Large intestine (tissue), 3 donors: ENCODE measurements at regions not wholly inside any gene's neighbourhood (a gene's known extent, or its start where the extent isn't known, plus 50 kb on each side); places are given as distances from the start of the nearest gene placed in this dataset.
"Not testable (repeated sequence)": the region's sequence is repeated elsewhere in the genome, so short reads cannot be mapped to it uniquely, and the experiment has no call there.

Source experiments
- DNase-seq, 2 donors: peaks; one replicate each; pipeline versions ENCODE4 v3.0.0 to v3.0.0-alpha.2; 2013
- H3K27ac ChIP-seq: one replicate; pipeline ENCODE4 v1.5.1; 2013; ENCODE audit warnings: low read length
- H3K27me3 ChIP-seq: 2 replicates; pipeline ENCODE4 v1.6.1; 2013; ENCODE audit warnings: low read length; ENCODE audit not compliant: control insufficient read depth, insufficient read depth
- H3K36me3 ChIP-seq: 2 replicates; pipeline ENCODE4 v1.6.1; 2013; ENCODE audit warnings: low read length; ENCODE audit not compliant: control insufficient read depth, insufficient read depth
- H3K4me1 ChIP-seq: one replicate; pipeline ENCODE4 v1.6.1; 2013; ENCODE audit warnings: low read length; ENCODE audit not compliant: control insufficient read depth, insufficient read depth
- H3K4me3 ChIP-seq: one replicate; pipeline ENCODE4 v1.5.1; 2013; ENCODE audit warnings: low read length
- H3K9me3 ChIP-seq: one replicate; pipeline ENCODE4 v1.6.1; 2013; ENCODE audit warnings: mild to moderate bottlenecking, low read depth, low read length, moderate library complexity; ENCODE audit not compliant: control insufficient read depth
- WGBS: methylation state at CpG from one replicate; pipeline ENCODE4 v1.1.5; 2013; ENCODE audit warnings: low lambda C conversion rate; ENCODE audit not compliant: insufficient coverage; 5-methylcytosine and 5-hydroxymethylcytosine counted together

- H3K4me3 ChIP-seq, H3K4me1 ChIP-seq, H3K36me3 ChIP-seq, H3K27ac ChIP-seq, DNase-seq, H3K27me3 ChIP-seq, H3K9me3 ChIP-seq: not testable (repeated sequence)
- WGBS: no CpG with 5 or more reads among the region's 10 CpGs
These were observed 3995.2 kb upstream of the TPTE start for GRCh38 chr21:6526213-6526612.

- not testable (repeated sequence) for H3K4me3 ChIP-seq, H3K27me3 ChIP-seq, H3K9me3 ChIP-seq, H3K27ac ChIP-seq, H3K4me1 ChIP-seq, H3K36me3 ChIP-seq, DNase-seq
- WGBS: no CpG with 5 or more reads among the region's 8 CpGs
These were observed 3990.7 kb upstream of the TPTE start for GRCh38 chr21:6530655-6531054.

DNA sequence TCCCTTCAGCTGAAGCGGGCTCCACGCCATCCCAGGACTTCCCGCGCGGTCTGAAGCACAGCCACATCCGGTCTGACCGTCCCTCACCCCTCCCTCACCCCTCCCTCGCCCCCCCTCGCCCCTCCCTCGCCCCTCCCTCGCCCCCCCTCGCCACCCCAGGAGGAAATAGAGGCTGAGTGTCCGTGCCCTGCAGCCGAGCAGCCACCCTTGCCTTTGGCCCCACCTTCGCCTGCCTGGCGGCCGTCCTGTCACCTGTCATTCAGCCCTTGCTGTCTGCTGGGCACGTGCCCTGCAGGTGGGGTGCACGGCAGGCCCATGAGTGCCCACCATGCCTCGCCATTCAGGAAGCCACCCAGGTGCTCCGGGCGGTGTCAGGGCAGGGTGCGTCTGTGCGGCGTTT lies 3988.1 kb upstream of the TPTE start:
- not testable (repeated sequence) for H3K27me3 ChIP-seq, DNase-seq, H3K27ac ChIP-seq, H3K9me3 ChIP-seq, H3K36me3 ChIP-seq, H3K4me3 ChIP-seq, H3K4me1 ChIP-seq
- WGBS: no CpG with 5 or more reads among the region's 25 CpGs

- H3K27me3 ChIP-seq, H3K9me3 ChIP-seq, DNase-seq, H3K4me1 ChIP-seq, H3K36me3 ChIP-seq, H3K27ac ChIP-seq, H3K4me3 ChIP-seq: not testable (repeated sequence)
- WGBS: no CpG with 5 or more reads among the region's 12 CpGs
These were observed 3983.1 kb upstream of the TPTE start for GRCh38 chr21:6538320-6538719.

GRCh38 chr21:6539688-6540087 lies 3981.7 kb upstream of the TPTE start:
- WGBS: no CpG with 5 or more reads among the region's 7 CpGs
- not testable (repeated sequence) for DNase-seq, H3K27me3 ChIP-seq, H3K9me3 ChIP-seq, H3K4me1 ChIP-seq, H3K4me3 ChIP-seq, H3K36me3 ChIP-seq, H3K27ac ChIP-seq

DNA sequence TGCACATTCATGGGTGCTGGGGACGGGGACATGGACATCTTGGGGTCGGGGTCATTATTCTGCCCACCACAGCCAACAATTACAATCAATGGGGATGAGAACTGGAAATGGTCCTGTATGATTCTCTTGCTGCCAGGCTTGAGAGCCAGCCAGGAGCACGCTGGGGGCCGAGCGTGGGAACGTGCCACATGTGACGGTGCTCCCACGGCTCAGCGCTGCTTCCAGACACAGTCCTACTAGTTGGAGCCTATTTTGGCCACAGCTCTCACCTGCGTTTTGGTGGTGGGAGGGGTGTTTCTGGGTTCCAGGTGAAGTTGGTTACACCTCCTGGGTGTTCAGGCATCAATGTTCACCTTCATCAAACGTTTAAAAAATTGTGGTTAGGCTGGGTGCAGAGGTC lies 3980.3 kb upstream of the TPTE start:
- H3K4me1 ChIP-seq, H3K9me3 ChIP-seq, H3K36me3 ChIP-seq, H3K27me3 ChIP-seq, DNase-seq, H3K27ac ChIP-seq, H3K4me3 ChIP-seq: not testable (repeated sequence)
- no CpG with 5 or more reads among the region's 11 CpGs for WGBS

GRCh38 chr21:6545288-6545687 lies 3976.1 kb upstream of the TPTE start:
- H3K27me3 ChIP-seq, H3K36me3 ChIP-seq, H3K27ac ChIP-seq, H3K4me1 ChIP-seq, DNase-seq, H3K4me3 ChIP-seq, H3K9me3 ChIP-seq: not testable (repeated sequence)
- WGBS: no CpG with 5 or more reads among the region's 33 CpGs

DNA sequence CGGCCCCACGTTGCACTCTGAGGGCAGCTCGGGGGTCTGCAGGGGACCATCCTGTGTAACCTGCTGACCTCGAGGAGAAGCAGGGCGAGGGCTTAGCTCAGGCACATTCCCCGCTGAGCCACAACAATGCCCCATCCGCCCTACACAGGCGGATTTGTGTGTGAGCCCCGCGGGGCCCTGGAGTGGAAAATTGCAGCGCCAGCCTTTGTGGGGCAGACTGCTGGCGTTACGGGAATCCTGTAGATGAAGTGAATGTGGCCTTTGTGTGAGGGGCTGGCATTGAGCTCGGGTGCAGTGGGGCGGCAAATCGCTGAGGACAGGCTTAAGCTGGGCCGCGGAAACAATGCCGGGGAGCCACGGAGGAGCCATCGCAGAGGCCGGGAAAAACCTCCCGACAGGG lies 3970.3 kb upstream of the TPTE start:
- not testable (repeated sequence) for H3K4me3 ChIP-seq, H3K4me1 ChIP-seq, DNase-seq, H3K27me3 ChIP-seq, H3K27ac ChIP-seq, H3K36me3 ChIP-seq, H3K9me3 ChIP-seq
- no CpG with 5 or more reads among the region's 23 CpGs for WGBS

GRCh38 chr21:6553505-6554376 lies 3967.6 kb upstream of the TPTE start:
- not testable (repeated sequence) for H3K4me1 ChIP-seq, H3K36me3 ChIP-seq, H3K9me3 ChIP-seq, H3K27me3 ChIP-seq, H3K4me3 ChIP-seq, DNase-seq, H3K27ac ChIP-seq
- WGBS: no CpG with 5 or more reads among the region's 24 CpGs

GRCh38 chr21:6554377-6554864 lies 3967.0 kb upstream of the TPTE start:
- H3K27me3 ChIP-seq, DNase-seq, H3K27ac ChIP-seq, H3K36me3 ChIP-seq, H3K4me1 ChIP-seq, H3K9me3 ChIP-seq, H3K4me3 ChIP-seq: not testable (repeated sequence)
- WGBS: no CpG with 5 or more reads among the region's 9 CpGs

DNA sequence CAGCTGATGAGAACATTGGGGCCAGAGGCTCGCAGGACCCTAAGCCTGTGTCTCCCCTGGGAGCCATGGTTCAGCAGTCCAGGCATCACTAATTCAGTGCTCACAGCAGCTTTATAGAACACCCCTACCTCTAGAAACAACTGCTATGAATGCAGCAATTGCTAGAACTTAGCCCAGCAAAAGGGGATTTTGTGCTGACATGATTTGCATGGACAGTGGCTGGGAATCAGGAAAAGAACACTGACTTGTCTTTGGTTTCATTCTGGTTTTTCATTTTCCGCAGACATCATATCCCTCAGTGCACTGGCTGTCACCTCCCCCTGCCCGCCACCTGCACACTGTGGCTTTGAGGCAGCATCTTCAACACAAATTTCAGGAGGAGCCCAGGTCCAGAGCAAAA lies 3964.9 kb upstream of the TPTE start:
- H3K27ac ChIP-seq: not testable (repeated sequence)
- WGBS: no CpG with 5 or more reads among the region's 3 CpGs

More for the DNA sequence above, 3964.9 kb upstream of the TPTE start:
- not testable (repeated sequence) for H3K4me1 ChIP-seq, H3K9me3 ChIP-seq, H3K4me3 ChIP-seq, DNase-seq, H3K36me3 ChIP-seq, H3K27me3 ChIP-seq
